Adrenal gland (tissue), 5 donors: ENCODE measurements at regions not wholly inside any gene's neighbourhood (a gene's known extent, or its start where the extent isn't known, plus 50 kb on each side); places are given as distances from the start of the nearest gene placed in this dataset.

Source experiments
- CTCF ChIP-seq, 6 experiments: fragments of 450-650 bp in 4 of 6; fragments of 200-600 bp in 2 of 6; sonication (generic) in 1 of 6; IDR thresholded peaks; 1 replicate in 5 of 6; 2 replicates in 1 of 6; pipeline versions ENCODE4 v1.5.1 to v1.8.0; 2016 to 2021; ENCODE audit warnings: antibody characterized with exemption in 6 of 6, mild to moderate bottlenecking in 2 of 6, moderate library complexity in 1 of 6
- POLR2A ChIP-seq, 2 donors: fragments of 450-650 bp; IDR thresholded peaks; one replicate each; pipeline ENCODE4 v1.6.1; 2017; ENCODE audit warnings: antibody characterized with exemption in 2 of 2, mild to moderate bottlenecking in 2 of 2, moderate library complexity in 1 of 2
- donor health status: DM: no; HTN: no; CAD: no.

GRCh38 chr3:144810160-144810559, 838.5 kb downstream of the DIPK2A start:
- no peak for TF ChIP-seq CTCF (IDR thresholded peaks at IDR 0.05)
- TF ChIP-seq POLR2A (IDR thresholded peaks at IDR 0.05), result no peak
